Suppressor macrophage treated with lipopolysaccharide for 4 hours (primary cell): ENCODE measurements at regions not wholly inside any gene's neighbourhood (a gene's known extent, or its start where the extent isn't known, plus 50 kb on each side); places are given as distances from the start of the nearest gene placed in this dataset.
A peak's percentile ranks its signal among the peaks of the same experiment; 100 is the strongest.

Source experiments
- DNase-seq: peaks from one replicate; pipeline ENCODE4 v3.0.0-alpha.2; 2020

DNA sequence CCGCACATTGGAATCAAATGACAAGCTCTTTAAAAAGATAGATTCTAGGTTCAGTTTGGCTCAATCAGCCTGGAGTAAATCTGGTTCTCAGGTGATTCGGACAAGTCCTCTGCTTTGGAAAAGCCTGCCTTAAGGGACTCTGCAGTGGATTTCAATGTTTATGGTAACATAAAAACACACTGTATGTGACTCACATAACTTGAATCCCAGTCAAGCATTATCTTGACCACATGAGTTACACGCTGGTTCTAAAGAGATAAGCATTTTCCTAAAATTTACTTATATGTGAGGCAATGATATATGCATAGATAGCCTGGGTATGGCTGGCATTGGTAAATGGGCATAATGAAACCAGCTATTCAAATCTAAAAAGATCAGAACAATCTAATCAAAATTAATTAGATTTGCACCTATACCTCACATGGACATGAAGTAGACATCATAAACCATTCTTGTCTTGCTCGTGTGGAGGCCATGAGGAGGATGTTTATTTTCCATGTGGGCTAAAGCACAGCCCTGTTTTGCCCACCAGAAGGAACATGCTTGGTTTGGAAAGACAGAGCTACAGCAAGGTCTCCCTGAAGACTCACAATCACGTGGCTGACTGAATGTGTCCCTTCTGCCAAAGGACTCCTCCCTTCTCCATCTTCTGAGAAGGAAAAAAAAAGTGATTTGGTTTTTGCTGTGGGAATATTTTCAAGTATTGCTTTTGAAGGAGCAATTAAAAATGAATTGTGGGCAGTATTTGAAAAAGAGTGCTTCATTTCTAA is 351.7 kb downstream of the DIRAS2 start:
- no peak for DNase-seq

- DNase-seq, result no peak
These were observed 346.1 kb downstream of the DIRAS2 start for GRCh38 chr9:90296539-90296938.

DNA sequence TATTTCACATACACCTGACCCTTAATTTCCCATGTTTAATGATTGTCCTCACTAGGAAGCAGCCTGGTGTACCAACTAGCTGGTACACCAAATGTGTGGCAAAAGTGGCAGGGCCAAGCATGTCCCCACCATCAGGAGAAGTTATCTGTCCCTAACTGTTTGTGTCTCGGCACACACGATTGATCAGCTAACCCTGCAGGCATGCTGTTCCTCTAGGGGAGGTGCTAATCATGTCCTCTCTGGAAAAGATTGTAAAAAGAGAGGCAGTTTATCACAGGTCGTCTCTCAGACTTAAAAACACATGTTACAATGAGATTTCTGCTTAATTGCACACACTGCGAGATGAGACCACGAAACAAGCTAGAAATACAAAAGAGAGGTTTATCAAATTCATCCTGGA is 342.7 kb downstream of the DIRAS2 start:
- no peak for DNase-seq

GRCh38 chr9:90300611-90301276 is 341.9 kb downstream of the DIRAS2 start:
- no peak for DNase-seq

DNA sequence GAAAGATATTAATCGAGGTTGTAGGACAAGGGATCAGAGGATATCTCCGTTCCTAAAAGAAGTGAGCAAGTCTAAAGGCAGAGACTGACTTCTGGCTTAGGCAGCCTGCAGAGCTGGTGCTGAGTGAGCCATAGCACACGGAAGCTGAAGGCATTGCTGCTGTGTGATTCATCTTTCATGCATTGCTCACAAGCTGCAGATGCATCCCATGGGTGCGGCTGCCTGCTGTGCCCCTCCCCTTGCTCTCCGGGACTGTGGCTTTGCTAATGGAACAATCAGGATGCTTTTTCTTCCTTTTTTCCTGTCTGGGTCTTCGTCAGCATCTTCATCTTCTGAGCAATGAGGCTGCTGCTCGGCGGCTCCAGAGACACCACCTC is 341.4 kb downstream of the DIRAS2 start:
- peak; percentile 0 for DNase-seq

DNA sequence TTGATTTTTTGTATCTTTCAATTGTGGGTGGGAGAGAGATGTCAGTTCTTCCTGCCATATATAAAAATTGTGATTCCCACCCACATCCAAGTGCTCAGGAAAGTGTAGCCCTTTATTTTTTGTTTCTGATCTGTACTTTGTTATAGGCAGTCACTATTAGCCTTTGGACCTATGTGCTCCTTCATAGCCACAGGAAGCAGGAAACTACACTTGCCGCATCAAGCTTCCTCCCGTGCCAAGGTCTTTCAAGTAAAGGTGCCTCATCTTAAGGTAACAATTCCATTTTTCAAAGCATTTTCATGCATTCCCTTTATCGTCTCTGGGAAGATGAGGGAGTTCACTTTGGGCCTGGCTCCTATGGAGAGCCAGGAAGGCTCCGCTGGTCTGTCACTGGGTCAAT is 339.0 kb downstream of the DIRAS2 start:
- DNase-seq, result no peak

DNA sequence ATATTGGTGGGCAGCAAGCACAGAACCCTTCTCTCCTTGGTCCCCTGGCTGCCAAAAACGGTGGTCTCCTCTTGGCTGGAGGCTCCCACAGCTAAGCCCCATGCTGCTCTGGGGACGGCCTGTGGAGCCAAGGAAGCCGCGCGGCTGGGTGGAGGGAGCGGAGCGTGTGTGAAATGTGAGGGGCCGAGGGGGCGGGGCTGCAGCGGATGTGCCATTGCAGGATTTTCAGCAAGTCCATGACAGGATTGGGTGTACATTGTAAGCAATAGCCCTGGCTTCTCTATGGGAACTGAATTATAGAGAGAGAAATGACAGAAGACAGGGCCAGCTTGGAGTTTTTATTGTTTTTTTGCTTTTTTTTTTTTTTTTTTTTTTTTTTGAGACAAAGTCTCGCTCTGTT is 336.5 kb downstream of the DIRAS2 start:
- DNase-seq, result no peak

- no peak for DNase-seq
These were observed 335.3 kb downstream of the DIRAS2 start for GRCh38 chr9:90307167-90307833.

GRCh38 chr9:90307891-90308290 is 334.7 kb downstream of the DIRAS2 start:
- no peak for DNase-seq

DNA sequence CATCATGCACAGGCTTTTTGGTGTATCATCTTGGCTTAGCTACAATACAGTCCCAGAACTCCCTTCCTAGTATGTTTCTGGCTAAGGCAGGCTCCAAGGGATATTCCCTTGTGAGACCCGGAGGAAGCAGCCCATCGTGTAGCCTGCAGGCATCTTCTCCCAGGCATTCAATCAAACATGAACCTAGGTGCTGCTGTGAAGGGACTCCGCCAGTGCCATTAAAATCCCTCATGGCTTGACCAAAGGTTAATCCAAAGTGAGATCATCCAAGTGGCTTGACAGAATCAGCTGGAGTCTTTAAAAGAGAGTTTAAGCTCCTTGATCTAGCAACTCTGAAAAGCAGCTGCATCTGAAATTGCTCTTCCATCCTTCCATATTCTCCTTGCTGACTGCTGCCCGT is 333.9 kb downstream of the DIRAS2 start:
- no peak for DNase-seq

- DNase-seq, result no peak
These were observed 332.7 kb downstream of the DIRAS2 start for GRCh38 chr9:90309809-90310520.

GRCh38 chr9:90310521-90310876 is 332.1 kb downstream of the DIRAS2 start:
- no peak for DNase-seq

DNA sequence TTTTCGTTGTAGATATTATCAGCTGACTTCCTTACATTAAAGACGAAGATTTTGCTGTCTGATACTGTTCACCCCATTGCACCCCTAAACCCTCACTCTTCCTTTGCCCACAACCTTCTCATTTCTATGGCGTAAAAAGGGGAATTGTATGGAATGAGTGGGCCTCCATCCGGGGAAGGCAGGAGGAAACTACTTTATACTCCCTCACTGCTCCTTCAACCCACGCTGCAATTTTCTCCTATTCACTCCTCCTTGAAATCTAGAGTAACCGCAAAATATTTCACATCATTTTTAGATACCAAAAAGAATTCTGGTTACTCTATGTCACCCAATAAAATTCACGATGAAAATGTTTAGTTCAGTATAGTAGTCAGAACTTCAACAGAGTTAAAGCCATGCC is 330.8 kb downstream of the DIRAS2 start:
- DNase-seq, result no peak

- DNase-seq, result no peak
These were observed 320.3 kb downstream of the DIRAS2 start for GRCh38 chr9:90322296-90322695.

DNA sequence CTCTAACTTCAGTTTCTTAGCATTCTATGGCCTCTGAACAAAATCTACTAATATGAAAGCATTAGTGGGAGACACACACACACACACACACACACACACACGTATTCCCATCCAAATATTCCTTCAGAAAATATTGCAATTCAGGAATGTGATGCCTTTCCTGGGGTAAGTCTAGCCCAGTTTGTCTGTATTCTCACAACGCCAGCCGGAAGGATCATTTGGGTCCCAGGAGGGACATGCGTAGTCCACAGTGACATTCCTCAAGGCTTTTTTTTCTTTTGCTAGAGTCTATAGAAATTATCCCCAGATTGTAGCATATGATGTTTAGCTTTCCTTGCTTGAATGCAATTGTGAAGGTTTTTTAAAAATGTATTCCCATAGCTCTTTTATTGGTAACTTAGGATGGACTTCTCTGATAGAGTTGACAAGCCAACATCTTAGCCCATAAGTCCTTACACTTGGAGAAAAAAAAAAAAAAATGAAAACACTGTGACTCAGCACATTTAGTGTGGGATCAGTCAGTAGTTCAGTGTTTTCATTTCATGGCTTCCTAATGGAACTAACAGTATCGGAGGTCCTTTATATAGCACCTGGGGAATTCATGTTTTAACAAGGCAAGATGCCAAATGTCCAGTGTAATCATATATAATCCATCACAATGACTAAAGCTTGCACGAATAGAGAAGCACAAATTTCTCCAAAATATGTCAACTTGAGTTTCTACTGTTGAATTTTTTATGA is 316.5 kb downstream of the DIRAS2 start:
- no peak for DNase-seq

GRCh38 chr9:90330231-90330630 is 312.4 kb downstream of the DIRAS2 start:
- DNase-seq, result no peak

GRCh38 chr9:90331826-90332575 is 310.6 kb downstream of the DIRAS2 start:
- peak; percentile 17 for DNase-seq

- DNase-seq, result no peak
These were observed 309.4 kb downstream of the DIRAS2 start for GRCh38 chr9:90333226-90333625.

GRCh38 chr9:90340421-90340820 is 302.2 kb downstream of the DIRAS2 start:
- no peak for DNase-seq

DNA sequence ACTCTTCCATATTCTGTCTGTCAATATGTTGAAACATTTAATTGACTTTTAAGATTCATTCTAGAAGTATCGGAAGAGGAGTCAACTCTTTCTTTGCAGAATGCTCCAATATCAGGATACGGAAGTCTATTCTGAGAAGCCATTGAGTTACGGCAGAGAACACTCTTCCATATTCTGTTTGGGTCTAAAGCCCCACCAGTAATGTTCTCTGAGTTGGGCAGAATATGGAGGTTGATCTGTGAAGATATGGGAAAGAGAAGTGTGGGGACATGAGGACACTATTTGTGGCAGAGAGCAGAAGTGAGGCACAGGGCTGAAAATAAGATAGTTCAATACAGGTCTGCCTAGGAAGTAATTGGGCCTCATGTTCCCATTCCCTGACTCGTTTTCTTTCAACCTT is 300.0 kb downstream of the DIRAS2 start:
- DNase-seq, result no peak

- DNase-seq, result no peak
These were observed 299.3 kb downstream of the DIRAS2 start for GRCh38 chr9:90343366-90343765.

DNA sequence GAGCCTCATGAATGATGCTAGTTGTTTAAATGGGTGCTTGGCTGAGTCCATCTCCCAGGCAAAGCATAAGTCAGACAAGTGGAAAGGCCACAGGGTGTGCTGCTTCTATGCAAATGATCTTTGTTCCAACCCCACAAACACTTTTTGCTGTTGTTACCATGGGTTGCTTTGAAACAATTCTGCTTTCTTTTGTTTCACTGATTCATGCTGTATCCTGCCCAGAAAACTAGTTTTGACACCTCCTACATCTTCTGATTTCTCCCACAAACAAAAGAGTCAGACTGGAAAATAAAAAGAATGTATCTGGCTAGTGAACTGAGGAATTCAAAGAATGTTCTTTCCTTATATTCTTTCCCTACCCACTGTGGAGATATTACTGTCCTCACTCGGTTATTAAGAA is 298.6 kb downstream of the DIRAS2 start:
- DNase-seq, result no peak
